ENCODE measurements at regions not wholly inside any gene's neighbourhood (a gene's known extent, or its start where the extent isn't known, plus 50 kb on each side); places are given as distances from the start of the nearest gene placed in this dataset.

DNA sequence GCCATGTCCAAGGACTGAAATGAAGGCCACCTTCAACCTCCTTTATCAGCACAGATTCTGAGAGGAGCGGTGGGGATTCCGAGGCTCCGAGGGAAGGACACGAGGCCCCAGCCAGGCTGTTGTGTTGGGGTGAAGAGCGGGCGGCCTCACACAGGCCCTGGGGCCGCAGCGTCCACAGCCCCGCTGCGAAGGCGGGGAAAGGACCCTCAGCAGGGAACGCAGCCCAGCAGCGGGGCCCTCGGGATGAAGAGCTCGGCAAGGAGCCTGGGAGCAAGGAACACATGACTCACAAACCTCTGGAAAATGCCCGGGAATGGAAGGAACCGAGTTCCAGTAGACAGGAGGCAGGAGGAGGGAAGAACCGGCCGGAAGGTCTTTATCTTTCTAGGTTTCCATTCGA lies 227.2 kb downstream of the BRD1 start:
- no peak for DNase-seq

DNA sequence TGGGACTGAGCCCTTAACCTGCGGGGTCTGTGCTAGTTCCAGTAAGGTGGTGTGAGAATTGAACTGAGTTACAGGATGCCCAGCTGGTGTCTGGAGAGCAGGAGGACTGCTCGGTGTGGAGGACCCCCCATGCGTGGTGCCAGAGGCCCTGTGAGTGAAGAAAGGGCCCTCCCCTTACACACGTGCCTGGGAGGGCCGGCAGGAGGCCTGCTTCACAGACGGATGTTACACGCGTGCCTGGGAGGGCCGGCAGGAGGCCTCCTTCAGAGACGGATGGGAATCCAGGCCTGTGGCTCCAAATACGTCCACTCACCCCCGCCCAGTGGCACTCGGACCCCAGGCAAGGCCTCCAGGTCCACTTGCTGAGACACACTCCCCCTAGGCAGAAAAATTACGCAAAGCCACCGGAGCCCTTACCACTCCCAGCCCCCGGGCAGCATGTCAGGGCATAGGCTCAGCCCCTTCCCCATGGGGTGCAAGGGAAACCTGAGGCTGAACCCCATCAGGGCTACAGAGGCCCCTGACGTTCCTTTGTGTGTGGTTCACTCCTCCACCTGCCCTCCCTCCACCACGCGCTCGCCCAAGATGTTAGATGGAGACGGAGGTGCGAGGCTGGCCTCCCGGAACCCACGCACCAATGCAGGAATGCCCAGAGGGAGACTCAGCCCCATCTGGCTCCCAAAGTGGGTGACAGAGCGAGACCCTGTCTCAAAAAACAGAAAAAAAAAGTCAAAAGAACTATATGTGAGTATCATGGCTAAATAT lies 227.8 kb downstream of the BRD1 start:
- DNase-seq = no peak

DNA sequence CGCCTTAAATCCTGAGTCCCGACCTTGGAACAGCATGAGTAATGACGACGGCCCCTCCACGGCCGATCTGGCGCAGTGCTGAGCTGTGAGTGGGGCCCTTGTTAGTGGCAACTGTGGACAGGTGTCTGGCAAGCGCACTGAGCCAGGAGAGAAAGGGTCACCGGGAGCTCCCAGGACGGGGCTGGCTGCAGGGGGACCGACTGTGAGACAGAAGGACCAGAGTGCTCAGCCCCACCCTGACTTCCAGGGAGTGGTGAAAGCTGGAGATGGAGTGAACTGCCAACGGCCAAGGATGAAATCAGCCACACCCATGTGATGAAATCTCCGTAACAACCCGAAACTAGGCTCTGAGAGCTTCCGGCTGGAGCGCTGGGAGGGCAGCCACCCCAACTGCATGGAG lies 228.6 kb downstream of the BRD1 start:
- DNase-seq = no peak

- DNase-seq = no peak
These were observed 229.3 kb downstream of the BRD1 start for GRCh38 chr22:49598338-49598737.

DNA sequence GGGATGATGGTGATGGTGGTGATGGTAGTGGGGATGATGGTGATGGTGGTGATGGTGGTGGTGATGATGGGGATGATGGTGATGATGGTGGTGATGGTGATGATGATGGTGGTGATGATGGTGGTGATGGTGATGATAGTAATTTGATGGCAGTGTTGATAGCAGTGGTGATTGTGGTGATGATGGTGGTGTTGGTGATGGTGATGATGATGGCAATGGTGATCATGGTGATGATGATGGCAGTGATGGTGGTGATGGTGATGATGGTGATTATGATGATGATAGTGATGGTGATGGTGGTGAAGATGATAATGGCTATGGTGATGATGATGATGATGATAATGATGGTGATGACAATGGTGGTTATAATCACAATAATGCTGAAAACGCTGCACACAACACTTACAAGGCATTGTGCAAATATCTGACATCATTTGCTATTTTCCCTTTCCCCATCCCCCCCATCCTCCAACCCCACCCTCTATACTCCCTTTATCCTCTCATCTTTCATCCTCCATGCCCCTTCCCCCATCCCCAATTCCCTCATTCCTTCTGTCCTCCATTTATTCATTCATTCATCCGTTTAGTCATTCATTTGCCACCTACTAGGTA lies 230.1 kb downstream of the BRD1 start:
- no peak for DNase-seq

DNA sequence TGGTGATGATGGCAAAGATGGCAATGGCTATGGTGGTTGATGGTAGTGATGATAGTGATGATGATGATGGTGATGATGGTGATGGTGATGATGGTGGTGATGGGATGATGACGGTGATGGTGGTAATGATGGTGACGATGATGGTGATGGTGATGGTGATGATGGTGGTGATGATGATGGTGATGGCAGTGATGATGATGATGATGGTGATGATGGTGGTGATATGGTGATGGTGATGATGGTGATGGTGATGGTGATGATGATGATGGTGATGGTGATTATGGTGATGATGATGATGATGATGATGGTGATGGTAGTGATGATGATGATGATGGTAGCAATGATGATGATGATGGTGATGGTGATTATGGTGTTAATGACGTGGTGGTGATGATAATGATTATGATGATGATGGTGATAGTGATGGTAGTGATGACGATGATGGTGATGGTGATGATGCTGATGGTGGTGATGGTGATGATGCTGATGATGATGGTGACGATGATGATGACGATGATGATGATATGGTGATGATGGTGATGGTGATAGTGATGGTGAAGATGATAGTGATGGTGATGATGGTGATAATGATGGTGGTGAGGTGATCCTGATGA lies 232.1 kb downstream of the BRD1 start:
- DNase-seq = no peak

GRCh38 chr22:49594078-49594477 lies 233.6 kb downstream of the BRD1 start:
- DNase-seq = no peak

DNA sequence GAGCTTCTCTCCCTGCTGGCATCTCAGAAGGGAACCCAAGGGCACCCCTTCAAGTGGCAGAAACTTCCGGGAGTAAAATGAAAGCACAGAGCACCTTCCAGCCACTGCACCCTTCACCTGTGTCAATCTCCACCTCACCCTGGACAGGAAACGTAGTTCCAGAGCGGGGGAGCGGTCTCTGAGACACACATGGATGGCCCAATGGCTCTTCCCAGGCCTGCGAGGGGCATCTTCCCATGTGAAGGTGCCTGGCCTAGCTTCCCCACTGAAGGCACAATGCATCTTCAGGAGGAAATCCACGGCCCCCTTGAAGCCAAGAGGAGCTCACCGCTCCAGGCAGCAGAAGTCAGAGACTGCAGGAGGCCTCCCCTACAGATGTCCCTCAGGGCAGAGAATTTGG lies 234.2 kb downstream of the BRD1 start:
- no peak for DNase-seq

GRCh38 chr22:49592780-49593501 lies 234.7 kb downstream of the BRD1 start:
- no peak for DNase-seq

DNA sequence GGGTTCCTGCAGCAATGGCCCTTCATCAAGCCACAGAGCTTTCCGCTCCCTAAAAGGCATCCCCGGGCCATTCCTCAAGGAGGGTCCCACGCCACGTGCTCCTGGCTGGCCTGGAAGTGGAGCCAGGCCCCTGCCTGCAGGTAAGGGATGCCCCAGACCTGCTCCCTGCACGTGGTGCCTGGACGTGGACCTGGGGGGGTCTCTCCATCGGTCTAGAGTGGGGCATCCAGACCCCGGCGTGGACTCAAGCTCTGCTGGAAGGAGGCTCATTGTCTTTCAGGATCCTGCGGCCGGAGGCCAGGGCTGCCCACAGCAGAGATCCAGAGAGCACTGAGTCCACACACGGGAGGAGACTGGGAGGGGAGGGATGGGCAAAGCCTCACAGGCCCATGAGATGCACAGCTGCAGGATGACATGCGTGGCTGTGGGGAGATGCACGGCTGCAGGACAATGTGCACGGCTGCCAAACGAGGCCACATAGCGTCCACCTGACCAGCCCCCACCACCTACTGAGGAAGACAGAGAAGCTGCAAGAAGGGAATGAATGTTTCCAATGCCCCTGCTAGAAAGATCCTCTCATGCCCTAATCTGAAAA lies 236.7 kb downstream of the BRD1 start:
- no peak for DNase-seq

GRCh38 chr22:49590381-49590780 lies 237.3 kb downstream of the BRD1 start:
- DNase-seq = no peak

DNA sequence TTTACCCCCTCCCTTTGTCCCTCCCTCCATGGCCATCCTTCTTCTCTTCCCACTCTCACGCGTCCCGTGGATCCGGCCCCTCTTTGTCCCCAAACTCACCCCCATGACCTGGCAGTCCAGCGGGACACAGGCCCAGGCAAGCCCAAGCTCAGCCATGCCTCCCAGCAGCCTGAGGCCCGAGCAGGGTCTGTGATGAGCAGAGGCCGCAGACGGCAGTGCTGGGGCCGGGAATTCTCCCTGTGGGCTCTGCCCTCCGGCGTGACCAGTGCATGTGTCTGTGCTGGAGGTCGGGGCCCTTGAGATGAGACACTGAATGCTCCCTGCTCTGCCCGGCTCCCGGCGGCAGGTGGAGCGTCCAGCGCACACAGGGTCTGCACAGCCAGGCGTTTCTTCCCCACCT lies 237.9 kb downstream of the BRD1 start:
- DNase-seq = no peak

DNA sequence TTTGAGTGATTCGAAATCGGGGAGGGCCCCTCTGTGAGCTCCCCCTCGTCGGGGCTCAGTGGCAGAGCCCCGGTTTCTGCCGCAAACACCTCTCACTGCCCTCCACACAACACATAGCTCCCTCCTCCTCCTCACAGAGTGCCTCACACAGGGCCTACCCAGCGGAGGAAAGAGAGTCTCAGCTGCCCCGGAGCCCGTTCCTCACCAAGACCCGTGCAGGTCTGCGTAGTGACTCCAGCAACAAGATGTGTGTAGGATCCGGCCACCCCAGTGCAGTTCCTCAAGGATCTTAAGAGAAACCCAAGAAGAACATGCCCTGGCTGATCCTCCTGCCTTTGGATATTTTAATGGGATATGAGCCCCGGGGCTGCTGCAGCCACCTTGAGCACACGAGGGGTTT lies 238.4 kb downstream of the BRD1 start:
- DNase-seq = no peak

DNA sequence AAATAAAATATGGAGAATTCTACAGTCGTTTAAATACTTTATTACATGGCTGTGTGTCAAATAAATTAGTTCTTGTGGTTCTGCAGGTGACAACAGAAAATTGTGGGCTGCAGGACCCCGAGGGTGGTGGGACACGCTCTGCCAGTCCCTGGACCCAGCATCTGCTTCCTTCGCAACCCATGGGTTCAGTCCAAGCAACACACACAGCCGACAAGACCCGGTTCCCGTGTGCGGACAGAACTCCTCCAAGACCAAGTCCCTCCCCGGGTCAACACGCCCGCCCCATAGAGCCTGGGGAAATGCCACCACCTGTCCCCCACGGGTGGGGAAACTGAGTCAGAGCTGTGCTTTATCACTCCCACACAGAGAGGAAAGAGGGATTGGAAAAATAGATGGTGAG lies 238.9 kb downstream of the BRD1 start:
- DNase-seq = no peak

DNA sequence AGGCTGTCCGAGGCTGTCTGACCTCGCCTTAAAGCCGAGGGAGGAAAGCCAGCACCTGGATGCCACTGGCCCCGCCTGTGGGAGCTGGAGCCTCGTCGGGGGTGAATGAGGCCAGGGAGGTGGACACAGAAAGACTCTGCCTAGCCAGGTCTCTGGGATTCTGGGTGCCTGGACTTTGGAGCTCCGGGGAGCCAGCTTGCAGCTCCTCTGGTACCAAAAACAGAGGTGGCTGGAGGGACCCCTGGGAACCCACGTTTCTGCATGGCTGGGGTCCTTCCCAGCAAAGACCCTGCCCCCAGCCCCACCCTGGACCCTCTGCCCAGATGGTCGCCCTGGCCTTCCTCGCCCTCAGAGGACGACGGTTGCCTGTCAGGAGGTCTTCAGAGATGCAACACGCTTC lies 239.7 kb downstream of the BRD1 start:
- no peak for DNase-seq

DNA sequence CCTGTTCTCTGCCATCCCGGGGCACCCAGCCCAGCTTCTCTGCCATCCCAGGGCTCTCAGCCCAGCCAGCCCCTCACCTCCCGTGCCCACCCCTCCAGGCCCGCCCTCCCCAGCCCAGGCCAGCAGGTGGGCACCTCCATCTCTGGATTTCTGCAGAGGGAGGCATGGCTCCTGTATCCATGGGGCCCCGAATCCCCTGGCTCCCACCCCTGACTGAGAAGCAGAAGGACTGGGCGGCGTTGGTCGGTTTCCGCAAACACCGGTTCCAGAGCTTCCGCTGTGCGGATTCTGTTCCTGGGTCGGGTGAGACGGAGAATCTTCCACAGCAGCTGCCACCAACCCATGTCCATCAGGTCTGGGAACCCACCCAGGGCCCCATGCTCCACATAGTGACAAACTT lies 240.3 kb downstream of the BRD1 start:
- DNase-seq = no peak

GRCh38 chr22:49586873-49587272 lies 240.8 kb downstream of the BRD1 start:
- no peak for DNase-seq

DNA sequence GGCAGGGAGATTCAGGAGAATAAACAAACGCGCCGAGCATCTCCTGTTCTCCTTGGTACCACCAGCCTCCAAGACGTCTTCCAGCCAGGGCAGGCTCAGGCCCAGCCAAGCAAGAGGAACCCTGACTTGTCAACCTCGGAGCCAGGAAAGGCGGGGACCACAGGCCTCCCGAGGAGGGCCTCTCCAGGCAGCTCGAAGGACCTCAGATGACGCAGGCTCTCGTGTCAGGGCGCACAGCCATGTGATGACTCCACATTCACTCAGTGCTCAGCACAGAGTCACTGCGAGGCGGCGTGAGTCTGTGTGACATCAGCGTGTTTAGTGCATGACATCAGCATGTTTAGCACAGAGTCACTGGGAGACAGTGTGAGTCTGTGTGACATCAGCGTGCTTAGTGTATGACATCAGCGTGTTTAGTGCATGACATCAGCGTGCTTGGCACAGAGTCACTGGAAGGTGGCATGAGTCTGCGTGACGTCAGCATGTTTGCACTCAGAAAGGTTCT lies 241.4 kb downstream of the BRD1 start:
- DNase-seq = no peak

- DNase-seq = no peak
These were observed 242.0 kb downstream of the BRD1 start for GRCh38 chr22:49585461-49586243.

DNA sequence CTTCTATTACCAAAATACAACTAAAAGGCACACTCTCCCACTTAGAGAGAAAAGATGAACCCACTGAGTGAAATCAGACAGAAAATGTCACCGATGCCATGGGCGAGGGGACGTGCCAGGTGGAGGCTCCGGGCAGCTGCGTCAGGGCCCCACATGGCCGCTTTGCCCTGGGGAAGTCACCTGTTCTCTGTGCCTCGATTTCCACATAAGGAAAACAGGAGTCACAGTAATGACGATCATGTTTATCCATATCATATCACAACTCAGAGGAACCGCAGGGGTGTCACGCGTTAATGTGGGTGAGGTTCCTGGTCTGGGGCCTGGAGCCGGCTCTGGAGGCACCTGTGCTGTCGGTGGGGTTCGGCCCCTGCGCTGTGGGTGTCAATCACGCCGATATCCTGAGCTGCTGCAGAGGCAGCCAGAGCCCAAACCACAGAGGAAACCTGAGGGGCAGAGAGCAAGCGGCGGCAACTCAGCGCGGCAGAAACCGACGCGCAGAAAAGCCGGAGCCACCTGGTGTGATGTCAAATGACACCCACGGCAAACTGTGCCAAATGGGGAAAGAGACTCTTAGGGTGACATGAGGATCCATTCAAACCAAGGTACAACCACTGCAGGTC lies 243.7 kb downstream of the BRD1 start:
- DNase-seq = no peak

- no peak for DNase-seq
These were observed 244.3 kb downstream of the BRD1 start for GRCh38 chr22:49583341-49583740.

GRCh38 chr22:49582678-49583077 lies 245.0 kb downstream of the BRD1 start:
- no peak for DNase-seq

Measured in activated CD4-positive, alpha-beta T cell treated with anti-CD3 and anti-CD28 coated beads for 1 hour (primary cell).